Endothelial cell of umbilical vein (primary cell): ENCODE measurements at regions not wholly inside any gene's neighbourhood (a gene's known extent, or its start where the extent isn't known, plus 50 kb on each side); places are given as distances from the start of the nearest gene placed in this dataset.

Experiments used
- CTCF ChIP-seq, 2 donors: IDR thresholded peaks; 1 replicate in 1 of 2; 2 replicates in 1 of 2; pipeline ENCODE4 v1.5.1; 2011; ENCODE audit warnings: low read length in 2 of 2, mild to moderate bottlenecking in 2 of 2, moderate library complexity in 2 of 2, control low read depth in 1 of 2, inconsistent platforms in 1 of 2, low read depth in 1 of 2; ENCODE audit not compliant: insufficient read depth in 1 of 2; ENCODE audit errors: extremely low read depth in 1 of 2
- EZH2 ChIP-seq: IDR thresholded peaks from 2 replicates; pipeline ENCODE4 v1.6.1; 2012; ENCODE audit warnings: borderline replicate concordance, low read depth, mild to moderate bottlenecking, moderate library complexity, low read length, inconsistent platforms; ENCODE audit not compliant: severe bottlenecking
- FOS ChIP-seq: IDR thresholded peaks from 2 replicates; pipeline ENCODE4 v1.6.1; 2011; ENCODE audit warnings: mild to moderate bottlenecking, low read length, moderate library complexity, borderline replicate concordance; ENCODE audit not compliant: insufficient read depth
- GATA2 ChIP-seq: IDR thresholded peaks from 2 replicates; pipeline ENCODE4 v1.7.0; 2011; ENCODE audit warnings: low read depth, mild to moderate bottlenecking, moderate library complexity, mixed read lengths, low read length; ENCODE audit not compliant: insufficient read length, insufficient read depth
- JUN ChIP-seq: IDR thresholded peaks from 2 replicates; pipeline ENCODE4 v1.6.1; 2011; ENCODE audit warnings: borderline replicate concordance, low read depth; ENCODE audit not compliant: insufficient read length, insufficient read depth
- MAX ChIP-seq: IDR thresholded peaks from 2 replicates; pipeline ENCODE4 v1.6.1; 2011; ENCODE audit not compliant: insufficient read depth, insufficient read length
- MYC ChIP-seq: IDR thresholded peaks from one replicate; pipeline ENCODE4 v1.6.1; 2011; ENCODE audit warnings: mild to moderate bottlenecking, low read depth, low read length
- POLR2A ChIP-seq: IDR thresholded peaks from 2 replicates; pipeline ENCODE4 v1.6.1; 2012; ENCODE audit warnings: low read depth, mild to moderate bottlenecking, control low read depth, low read length
- POLR2AphosphoS5 ChIP-seq: IDR thresholded peaks from 2 replicates; pipeline ENCODE4 v1.6.1; 2012; ENCODE audit warnings: low read depth, mild to moderate bottlenecking, control low read depth, low read length, moderate library complexity; ENCODE audit not compliant: insufficient read depth

- TF ChIP-seq CTCF (IDR thresholded peaks at IDR 0.05; ENCODE audit: extremely low read depth in 1 of 2, insufficient read depth in 1 of 2, low read depth in 1 of 2, low read length in 2 of 2): no peak
- TF ChIP-seq EZH2: no peak
- no peak for TF ChIP-seq MAX
- TF ChIP-seq POLR2AphosphoS5: no peak
- no peak for TF ChIP-seq POLR2A
- no peak for TF ChIP-seq JUN
- no peak for TF ChIP-seq GATA2
- no peak for TF ChIP-seq MYC
- no peak for TF ChIP-seq FOS
These were observed 218.3 kb downstream of the ICOS start for GRCh38 chr2:204154863-204155262.
